ENCODE measurements at regions not wholly inside any gene's neighbourhood (a gene's known extent, or its start where the extent isn't known, plus 50 kb on each side); places are given as distances from the start of the nearest gene placed in this dataset.

DNA sequence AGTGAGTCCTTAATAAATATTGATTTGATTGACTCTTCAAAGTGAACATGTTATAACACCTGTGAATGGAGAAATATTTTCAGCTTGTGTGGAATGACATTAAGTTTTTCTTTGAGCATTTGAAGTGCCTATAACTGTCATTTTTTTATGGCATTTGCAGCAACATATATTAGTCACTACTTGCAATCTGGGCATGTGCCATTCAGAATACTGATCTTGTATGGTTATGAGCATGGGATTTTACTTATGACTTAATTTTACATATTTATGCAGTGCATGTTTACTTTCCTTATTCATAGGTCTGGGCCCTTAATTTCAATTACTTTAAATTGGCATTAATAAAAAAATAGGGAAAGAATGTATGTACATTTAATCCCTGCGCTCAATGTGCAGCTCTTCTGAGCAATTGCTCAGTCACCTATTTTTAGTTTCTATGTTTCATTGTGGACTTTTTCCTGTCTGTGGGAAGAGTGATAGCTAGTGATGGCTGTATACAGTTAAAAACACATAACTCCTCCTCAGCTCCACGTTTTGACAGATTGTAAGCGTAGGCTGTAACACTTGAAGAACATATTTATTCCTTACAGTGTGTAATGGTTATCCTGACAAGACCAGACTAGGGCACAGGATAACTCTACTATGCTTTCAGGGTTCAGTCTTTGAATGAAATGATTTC is 339.6 kb downstream of the SNAPC1 start:
- Mint-ChIP-seq H3K4me3 (no peak overlapping the region), H3K36me3 (ENCODE audit: low read depth) (no peaks in the 10 kb centered on the region), H3K4me1 (peaks cover 18% of the 10 kb centered on the region), H3K27me3 (ENCODE audit: low read depth) (peaks cover 2% of the 10 kb centered on the region), H3K27ac (ENCODE audit: unreplicated experiment) (no peak overlapping the region), H3K9me3 (no peaks in the 10 kb centered on the region)
- TF ChIP-seq, protein P1, sequence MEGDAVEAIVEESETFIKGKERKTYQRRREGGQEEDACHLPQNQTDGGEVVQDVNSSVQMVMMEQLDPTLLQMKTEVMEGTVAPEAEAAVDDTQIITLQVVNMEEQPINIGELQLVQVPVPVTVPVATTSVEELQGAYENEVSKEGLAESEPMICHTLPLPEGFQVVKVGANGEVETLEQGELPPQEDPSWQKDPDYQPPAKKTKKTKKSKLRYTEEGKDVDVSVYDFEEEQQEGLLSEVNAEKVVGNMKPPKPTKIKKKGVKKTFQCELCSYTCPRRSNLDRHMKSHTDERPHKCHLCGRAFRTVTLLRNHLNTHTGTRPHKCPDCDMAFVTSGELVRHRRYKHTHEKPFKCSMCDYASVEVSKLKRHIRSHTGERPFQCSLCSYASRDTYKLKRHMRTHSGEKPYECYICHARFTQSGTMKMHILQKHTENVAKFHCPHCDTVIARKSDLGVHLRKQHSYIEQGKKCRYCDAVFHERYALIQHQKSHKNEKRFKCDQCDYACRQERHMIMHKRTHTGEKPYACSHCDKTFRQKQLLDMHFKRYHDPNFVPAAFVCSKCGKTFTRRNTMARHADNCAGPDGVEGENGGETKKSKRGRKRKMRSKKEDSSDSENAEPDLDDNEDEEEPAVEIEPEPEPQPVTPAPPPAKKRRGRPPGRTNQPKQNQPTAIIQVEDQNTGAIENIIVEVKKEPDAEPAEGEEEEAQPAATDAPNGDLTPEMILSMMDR (conservative IDR thresholded peaks at IDR 0.05): no peak
- no peak for DNase-seq (ENCODE audit: low read depth, low spot score)

DNA sequence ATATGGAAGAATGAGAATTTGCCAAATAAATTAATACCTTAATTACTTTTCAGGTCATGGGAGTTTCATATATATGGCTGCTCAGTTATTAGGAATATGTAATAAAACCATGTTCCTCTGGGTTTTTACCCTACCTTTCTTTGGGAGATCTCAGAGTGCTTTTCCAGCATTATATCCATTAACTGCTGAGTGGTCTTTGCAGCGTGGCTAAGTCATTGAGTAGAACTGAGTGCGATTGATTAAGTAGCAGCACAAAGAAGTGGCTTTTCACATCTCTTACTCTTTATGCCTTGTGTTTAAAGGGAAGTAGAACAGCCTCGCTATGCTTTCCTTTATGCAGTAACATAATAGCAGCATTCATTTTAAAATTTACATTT is 340.1 kb downstream of the SNAPC1 start:
- Mint-ChIP-seq H3K36me3 (ENCODE audit: low read depth) (no peaks in the 10 kb centered on the region), H3K9me3 (no peaks in the 10 kb centered on the region), H3K4me3 (no peak overlapping the region), H3K4me1 (peaks cover 18% of the 10 kb centered on the region), H3K27me3 (ENCODE audit: low read depth) (peaks cover 2% of the 10 kb centered on the region), H3K27ac (ENCODE audit: unreplicated experiment) (no peak overlapping the region)
- TF ChIP-seq, protein P1 (conservative IDR thresholded peaks at IDR 0.05): no peak
- DNase-seq (ENCODE audit: low read depth, low spot score): no peak

DNA sequence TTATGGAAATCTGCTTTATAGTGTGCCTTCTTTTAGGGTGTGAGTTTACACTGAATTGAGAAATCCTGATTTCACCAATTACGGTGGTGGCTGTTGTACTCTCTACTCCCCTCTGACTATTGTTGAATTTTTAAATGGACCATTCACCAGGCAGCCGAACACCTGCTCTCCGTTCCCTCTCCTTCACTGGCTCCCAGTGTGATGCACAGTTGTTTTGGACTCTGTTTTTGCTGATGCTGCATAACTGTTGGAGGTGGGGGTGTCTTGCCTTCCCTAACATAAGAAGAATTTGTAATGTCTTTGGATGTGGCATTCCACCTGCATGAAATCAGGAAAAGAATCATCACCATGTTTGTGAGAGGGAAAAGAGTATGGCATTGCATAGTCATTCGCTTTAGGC is 341.2 kb downstream of the SNAPC1 start:
- Mint-ChIP-seq H3K4me1 (peaks cover 18% of the 10 kb centered on the region), H3K36me3 (ENCODE audit: low read depth) (no peaks in the 10 kb centered on the region), H3K27ac (ENCODE audit: unreplicated experiment) (no peak overlapping the region), H3K27me3 (ENCODE audit: low read depth) (peaks cover 2% of the 10 kb centered on the region), H3K4me3 (no peak overlapping the region), H3K9me3 (no peaks in the 10 kb centered on the region)
- no peak for DNase-seq (ENCODE audit: low read depth, low spot score)
- TF ChIP-seq, protein P1 (conservative IDR thresholded peaks at IDR 0.05): no peak

DNA sequence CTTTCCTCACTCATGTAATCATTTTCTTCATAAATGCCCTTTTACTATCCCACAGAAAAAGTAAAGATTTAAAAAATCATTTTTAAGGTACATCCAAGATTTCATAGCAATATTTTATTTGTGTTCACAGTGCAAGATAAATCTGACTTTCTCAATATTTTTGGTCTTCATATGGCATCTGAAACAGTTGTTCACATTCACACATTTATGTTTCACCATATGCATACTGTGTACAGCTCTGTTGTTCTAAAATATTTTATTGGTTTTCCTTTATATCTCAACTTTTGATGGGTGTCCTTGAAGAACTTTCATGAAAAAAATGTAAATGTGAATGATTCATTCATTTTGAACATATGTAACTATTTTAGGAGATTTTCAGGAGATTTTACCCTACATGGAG is 348.7 kb downstream of the SNAPC1 start:
- TF ChIP-seq, protein P1 (conservative IDR thresholded peaks at IDR 0.05): no peak

DNA sequence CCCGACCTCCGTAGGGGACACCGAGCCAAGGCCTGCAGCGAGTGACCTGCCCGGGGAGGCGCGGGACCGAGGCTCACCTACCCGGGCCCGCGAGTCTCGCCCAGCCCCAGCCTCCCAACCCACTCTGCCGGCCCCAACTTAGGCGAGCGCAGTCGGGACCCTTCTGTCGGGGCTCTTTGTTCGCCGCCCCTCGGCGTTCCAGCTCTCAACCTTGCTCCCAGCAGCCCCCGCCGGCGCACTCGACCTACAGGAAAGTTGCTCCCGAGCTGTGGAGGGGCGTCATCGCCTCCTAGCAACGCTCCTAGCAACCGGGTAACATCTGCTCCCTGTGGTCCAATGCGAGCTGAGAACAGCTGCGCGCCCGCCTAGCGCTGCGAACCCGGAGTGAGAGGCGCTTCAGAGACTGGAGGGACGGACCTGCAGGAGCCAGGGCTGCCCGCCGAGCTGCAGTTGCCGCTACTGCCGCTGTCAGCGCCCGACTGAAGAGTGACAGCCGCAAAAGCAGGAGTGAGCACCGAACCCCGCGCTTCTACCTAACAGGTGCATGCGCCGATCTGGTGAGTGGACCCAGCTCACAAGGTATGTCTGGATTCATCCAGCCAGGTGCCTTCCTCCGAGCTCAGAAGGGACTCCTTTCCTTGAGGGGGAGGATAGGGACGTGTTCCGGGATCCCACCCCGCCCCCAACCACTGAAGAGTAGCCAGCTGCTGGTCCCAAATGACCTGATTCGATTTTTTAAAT is 355.0 kb downstream of the SNAPC1 start:
- Mint-ChIP-seq H3K9me3 (no peaks in the 10 kb centered on the region), H3K36me3 (ENCODE audit: low read depth) (no peaks in the 10 kb centered on the region), H3K4me1 (peaks cover 7% of the 10 kb centered on the region), H3K27ac (ENCODE audit: unreplicated experiment) (peak overlapping the region; percentile 89), H3K4me3 (peak overlapping the region; percentile 91), H3K27me3 (ENCODE audit: low read depth) (peaks cover 93% of the 10 kb centered on the region)
- DNase-seq (ENCODE audit: low read depth, low spot score): peak; percentile 80
- TF ChIP-seq, protein P1 (conservative IDR thresholded peaks at IDR 0.05): peak; percentile 68

More for the DNA sequence above, 348.7 kb downstream of the SNAPC1 start:
- Mint-ChIP-seq H3K4me3 (no peak overlapping the region), H3K27ac (ENCODE audit: unreplicated experiment) (no peak overlapping the region), H3K9me3 (no peaks in the 10 kb centered on the region), H3K27me3 (ENCODE audit: low read depth) (peaks cover 43% of the 10 kb centered on the region), H3K36me3 (ENCODE audit: low read depth) (no peaks in the 10 kb centered on the region), H3K4me1 (no peaks in the 10 kb centered on the region)
- no peak for DNase-seq (ENCODE audit: low read depth, low spot score)

Data from neural crest cell (in vitro differentiated cells).